WERI-Rb-1 (cell line): ENCODE measurements at regions not wholly inside any gene's neighbourhood (a gene's known extent, or its start where the extent isn't known, plus 50 kb on each side); places are given as distances from the start of the nearest gene placed in this dataset.

Experiments
- DNase-seq: peaks from one replicate; pipeline ENCODE4 v3.0.0-alpha.2; 2020
- H3K27ac ChIP-seq: fragments of 250-450 bp; sonication (Bioruptor Pico); 2 replicates; pipeline ENCODE4 v1.5.1; 2020; ENCODE audit warnings: mild to moderate bottlenecking, moderate library complexity
- H3K27me3 ChIP-seq: fragments of 250-450 bp; sonication (Bioruptor Pico); 2 replicates; pipeline ENCODE4 v1.5.1; 2021; ENCODE audit warnings: mild to moderate bottlenecking, low read depth, moderate library complexity; ENCODE audit not compliant: insufficient read depth, severe bottlenecking
- H3K36me3 ChIP-seq: fragments of 250-450 bp; sonication (Bioruptor Pico); 2 replicates; pipeline ENCODE4 v1.5.1; 2020; ENCODE audit warnings: mild to moderate bottlenecking, moderate library complexity
- H3K4me3 ChIP-seq: 2 replicates; pipeline ENCODE4 v1.5.1; 2011; ENCODE audit warnings: low read depth, mild to moderate bottlenecking, control low read depth, low read length
- H3K9me3 ChIP-seq: fragments of 250-450 bp; sonication (Bioruptor Pico); 2 replicates; pipeline ENCODE4 v1.5.1; 2021; ENCODE audit warnings: mild to moderate bottlenecking, moderate library complexity; ENCODE audit not compliant: severe bottlenecking
- CTCF ChIP-seq: IDR thresholded peaks from 2 replicates; pipeline ENCODE4 v1.5.1; 2011; ENCODE audit warnings: low read depth, mild to moderate bottlenecking, control low read depth, inconsistent platforms, low read length

DNA sequence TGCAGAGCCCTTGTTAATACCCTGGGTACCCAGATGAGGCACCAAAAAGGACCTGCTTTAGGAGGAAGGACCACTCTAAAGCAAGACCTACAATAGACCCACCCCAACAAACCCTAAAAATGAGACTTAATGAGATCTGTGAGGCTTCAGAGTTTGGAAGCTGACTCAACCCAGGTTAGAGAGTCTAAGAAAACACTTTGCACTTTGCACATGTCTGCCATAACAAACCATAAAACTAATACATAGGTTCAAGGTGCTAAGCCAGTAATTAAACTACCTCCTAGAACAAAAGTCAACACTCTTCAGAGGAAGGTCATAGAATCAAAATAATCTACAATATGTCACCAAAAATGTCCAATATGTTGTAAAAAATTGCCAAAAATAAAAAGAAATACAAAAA lies 124.7 kb upstream of the C1orf21 start:
- no peaks in the 10 kb centered on the region for H3K36me3 ChIP-seq

DNA sequence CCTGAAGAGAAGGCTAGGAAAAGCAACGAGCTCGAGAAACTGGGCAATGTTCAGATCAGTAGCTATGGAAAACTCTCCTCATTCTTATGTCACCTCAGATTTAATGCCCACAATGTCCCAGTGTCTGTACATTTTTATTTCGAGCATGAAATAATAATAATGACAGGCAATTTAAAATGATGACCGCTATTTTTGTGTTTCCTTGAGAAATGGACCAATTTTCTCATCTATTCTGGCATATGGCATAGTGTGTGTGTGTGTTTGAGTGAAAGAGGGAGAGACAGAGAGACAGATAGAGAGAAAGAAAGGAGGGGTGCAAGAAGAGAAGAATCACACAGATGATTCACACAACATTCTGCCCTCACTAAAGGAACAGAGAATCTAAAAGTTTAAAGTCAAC lies 119.1 kb upstream of the C1orf21 start:
- no peaks in the 10 kb centered on the region for H3K36me3 ChIP-seq
- H3K27me3 ChIP-seq = no peaks in the 10 kb centered on the region
- no peaks in the 10 kb centered on the region for H3K9me3 ChIP-seq
- no peak overlapping the region for H3K4me3 ChIP-seq
- H3K27ac ChIP-seq = no peak overlapping the region
- no peak for DNase-seq
- TF ChIP-seq CTCF = no peak

More for the DNA sequence above, 124.7 kb upstream of the C1orf21 start:
- no peak overlapping the region for H3K27ac ChIP-seq
- H3K27me3 ChIP-seq = no peaks in the 10 kb centered on the region
- H3K9me3 ChIP-seq = no peaks in the 10 kb centered on the region
- H3K4me3 ChIP-seq = no peak overlapping the region
- no peak for DNase-seq
- TF ChIP-seq CTCF = no peak

DNA sequence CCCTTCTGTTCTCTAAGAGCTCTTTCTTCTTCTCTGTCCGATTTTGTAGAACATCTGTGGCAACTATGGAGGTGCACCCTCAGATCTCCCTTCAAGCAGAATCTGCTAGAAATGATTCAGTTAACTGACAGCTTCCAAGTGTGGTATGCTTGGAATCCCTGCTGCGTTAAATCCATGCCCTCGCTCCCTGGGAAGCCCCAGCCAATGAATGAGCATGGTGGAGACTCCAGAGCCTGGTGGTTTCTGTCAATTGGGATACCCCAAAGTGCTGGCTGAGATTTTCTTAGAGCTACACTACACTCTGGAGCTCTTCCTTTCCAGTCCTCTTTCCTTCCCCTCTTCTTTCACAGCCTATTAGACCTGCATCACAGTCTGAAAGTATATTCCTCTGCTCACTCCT lies 116.3 kb upstream of the C1orf21 start:
- TF ChIP-seq CTCF = no peak
- no peak overlapping the region for H3K4me3 ChIP-seq
- no peaks in the 10 kb centered on the region for H3K9me3 ChIP-seq
- no peak overlapping the region for H3K27ac ChIP-seq
- no peak for DNase-seq
- H3K27me3 ChIP-seq = no peaks in the 10 kb centered on the region
- no peaks in the 10 kb centered on the region for H3K36me3 ChIP-seq

- TF ChIP-seq CTCF = no peak
- H3K9me3 ChIP-seq = no peaks in the 10 kb centered on the region
- no peak for DNase-seq
- H3K27me3 ChIP-seq = no peaks in the 10 kb centered on the region
- H3K36me3 ChIP-seq = no peaks in the 10 kb centered on the region
- H3K4me3 ChIP-seq = no peak overlapping the region
- H3K27ac ChIP-seq = no peak overlapping the region
Measured at GRCh38 chr1:184272175-184272866, 114.5 kb upstream of the C1orf21 start.

DNA sequence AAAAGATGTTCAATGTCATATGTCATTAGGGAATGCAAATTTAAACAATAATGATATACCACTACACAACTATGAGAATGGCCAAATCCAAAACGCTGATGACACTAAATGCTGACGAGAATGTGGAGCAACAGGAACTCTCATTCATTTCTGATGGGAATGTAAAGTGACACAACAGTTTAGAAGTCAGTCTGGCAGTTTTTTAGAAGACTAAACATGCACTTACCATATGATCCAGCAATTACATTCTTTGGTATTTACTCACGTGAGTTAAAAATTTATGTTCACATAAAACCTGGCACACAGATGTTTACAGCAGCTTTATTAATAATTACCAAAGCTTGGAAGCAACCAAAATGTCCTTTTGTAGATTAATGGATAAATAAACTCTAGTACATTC lies 110.4 kb upstream of the C1orf21 start:
- no peak overlapping the region for H3K27ac ChIP-seq

More for the DNA sequence above, 110.4 kb upstream of the C1orf21 start:
- DNase-seq = no peak
- Histone ChIP-seq H3K27me3 (no peaks in the 10 kb centered on the region), H3K4me3 (no peak overlapping the region), H3K9me3 (no peaks in the 10 kb centered on the region), H3K36me3 (no peaks in the 10 kb centered on the region)
- no peak for TF ChIP-seq CTCF
